GM12873 (cell line): ENCODE measurements at regions not wholly inside any gene's neighbourhood (a gene's known extent, or its start where the extent isn't known, plus 50 kb on each side); places are given as distances from the start of the nearest gene placed in this dataset.

Experiments used
- TF ChIP-seq, protein P1 (sequence below): IDR thresholded peaks from 2 replicates; pipeline ENCODE4 v1.5.1; 2012; ENCODE audit warnings: low read depth, mild to moderate bottlenecking, moderate library complexity, low read length, control low read depth; ENCODE audit not compliant: insufficient read depth; ENCODE audit errors: missing control alignments

DNA sequence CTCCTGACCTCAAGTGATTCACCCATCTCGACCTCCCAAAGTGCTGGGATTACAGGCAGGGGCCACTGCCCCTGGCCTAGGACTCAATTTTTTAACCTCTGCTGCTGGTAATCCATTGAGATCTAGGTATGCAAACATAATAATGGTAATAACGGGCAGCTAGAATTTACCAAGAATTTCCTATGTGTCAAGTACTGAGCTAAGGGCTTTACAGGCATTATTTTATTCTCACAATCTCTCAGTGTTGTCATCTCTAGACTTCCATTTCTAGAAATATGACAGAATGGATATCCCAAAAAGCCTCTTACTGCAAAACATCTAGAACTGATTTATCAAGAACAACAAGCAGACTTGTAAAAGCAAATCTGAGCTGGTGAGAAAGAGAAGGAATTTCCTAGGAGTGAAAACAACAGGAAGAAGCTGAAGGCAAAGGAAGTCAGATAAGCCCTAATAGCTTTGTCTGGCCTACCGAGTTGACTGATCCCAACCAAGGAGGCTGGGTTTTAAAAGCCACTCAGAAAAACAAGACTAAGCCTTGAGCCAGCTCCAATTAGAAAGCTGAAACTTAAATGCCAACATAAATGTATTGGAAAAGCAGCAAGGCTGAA, 70.6 kb downstream of the CCDC71L start:
- TF ChIP-seq, protein P1, sequence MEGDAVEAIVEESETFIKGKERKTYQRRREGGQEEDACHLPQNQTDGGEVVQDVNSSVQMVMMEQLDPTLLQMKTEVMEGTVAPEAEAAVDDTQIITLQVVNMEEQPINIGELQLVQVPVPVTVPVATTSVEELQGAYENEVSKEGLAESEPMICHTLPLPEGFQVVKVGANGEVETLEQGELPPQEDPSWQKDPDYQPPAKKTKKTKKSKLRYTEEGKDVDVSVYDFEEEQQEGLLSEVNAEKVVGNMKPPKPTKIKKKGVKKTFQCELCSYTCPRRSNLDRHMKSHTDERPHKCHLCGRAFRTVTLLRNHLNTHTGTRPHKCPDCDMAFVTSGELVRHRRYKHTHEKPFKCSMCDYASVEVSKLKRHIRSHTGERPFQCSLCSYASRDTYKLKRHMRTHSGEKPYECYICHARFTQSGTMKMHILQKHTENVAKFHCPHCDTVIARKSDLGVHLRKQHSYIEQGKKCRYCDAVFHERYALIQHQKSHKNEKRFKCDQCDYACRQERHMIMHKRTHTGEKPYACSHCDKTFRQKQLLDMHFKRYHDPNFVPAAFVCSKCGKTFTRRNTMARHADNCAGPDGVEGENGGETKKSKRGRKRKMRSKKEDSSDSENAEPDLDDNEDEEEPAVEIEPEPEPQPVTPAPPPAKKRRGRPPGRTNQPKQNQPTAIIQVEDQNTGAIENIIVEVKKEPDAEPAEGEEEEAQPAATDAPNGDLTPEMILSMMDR: no peak

DNA sequence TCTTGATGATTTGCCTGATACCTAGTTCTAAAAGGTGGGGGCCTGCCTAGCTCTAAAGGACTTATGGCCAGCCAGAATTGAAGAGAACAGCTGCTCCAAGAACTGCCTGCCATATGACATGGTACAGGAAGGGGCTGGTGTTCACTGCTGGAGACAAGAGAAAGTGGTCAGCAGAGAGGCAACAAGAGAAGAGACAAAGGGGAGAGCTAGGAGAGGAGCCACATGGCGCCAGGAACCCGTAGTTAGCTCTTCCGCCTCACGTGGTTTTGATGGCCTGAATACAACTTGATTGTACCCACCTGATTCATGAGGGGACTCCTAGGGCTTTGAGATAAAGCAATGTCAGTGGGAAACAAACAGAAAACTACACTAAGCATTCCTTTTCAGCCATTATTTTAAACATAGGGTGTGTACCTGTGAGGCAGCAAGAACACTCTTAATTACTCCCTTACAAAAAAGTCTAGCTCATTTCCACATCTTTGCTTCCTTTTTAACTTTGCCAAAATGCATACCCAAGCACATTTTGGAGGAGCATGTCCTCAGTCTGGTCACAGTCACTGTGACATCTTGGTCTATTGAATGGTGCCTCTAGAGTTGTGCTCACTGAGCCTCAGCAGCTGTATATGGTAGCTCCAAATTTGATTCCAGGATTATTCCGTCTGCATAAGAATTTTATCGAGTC, 71.6 kb downstream of the CCDC71L start:
- TF ChIP-seq, protein P1: no peak

DNA sequence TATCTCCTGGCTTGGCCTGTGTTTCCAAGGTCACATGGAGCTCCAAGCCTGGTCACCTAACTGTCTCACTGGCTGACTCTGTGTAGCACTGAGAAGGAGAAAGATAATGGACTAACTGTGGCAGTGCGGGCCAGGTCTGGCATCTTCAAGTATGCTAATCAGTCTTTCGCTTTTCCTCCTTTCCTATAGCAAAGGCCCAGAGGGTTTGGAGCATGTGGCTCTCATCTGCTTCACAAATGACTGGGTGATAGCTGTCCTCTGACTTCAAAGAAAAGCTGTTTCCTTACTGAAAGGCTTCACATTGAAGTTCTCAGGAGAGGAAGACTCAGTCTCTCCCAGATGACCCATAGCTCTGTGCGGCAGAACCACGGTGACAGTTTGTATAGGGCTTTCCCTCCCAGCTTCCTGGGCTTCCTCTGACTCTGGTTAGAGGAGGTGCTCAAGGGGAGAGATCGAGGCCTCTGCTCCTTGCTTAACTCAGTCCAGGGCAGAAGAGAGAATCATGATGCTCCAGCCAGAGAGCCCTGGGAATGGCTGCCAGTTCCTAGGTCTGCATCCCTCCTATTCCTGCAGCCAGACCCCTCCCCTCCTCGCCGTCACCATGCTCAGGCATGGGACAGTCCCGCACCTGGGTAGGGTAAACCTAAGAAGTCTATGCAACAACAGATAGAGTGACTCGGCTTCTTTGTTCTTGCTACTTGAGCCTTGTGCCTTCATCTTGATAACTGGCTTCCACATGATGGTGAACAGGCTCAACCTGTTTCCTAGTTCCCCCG, 72.3 kb downstream of the CCDC71L start:
- TF ChIP-seq, protein P1: no peak

DNA sequence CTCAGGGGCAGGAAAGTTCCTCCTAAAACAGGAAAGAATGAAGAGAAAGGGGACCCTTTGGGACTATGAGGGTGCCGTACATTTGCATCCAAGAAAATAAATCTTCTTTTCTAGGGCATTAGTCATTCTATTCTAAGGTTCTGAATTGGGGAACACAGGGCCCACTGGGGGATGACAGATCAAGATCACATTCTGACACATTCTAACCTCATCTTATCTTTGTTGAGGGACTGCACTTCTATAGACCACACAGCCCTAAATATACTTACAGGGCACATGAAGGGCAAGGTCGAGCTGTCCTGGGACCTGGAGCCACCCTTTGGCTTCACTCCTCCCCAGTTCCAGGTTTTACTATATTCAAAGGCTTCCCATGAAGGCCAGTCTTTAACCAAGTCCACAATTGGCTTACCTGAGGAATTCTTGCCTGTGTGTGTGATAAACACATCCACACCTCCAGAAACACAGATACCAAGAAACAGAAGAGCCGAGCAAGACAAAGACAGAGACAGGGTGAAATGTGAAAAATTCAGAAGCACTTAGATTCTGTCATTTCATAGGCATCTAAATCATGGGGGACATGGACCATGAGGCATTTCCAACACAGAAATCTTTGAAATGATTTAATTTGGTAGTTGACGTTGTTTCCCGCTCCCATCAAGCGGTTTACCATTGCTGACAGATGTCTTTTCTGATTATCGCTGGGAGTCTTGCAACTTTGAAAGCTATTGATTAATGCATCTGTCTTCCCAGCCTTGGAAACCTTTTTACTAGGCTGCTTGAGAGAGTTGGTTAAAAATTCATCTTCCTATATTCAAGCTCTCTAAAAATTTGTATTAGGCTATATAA, 75.8 kb downstream of the CCDC71L start:
- TF ChIP-seq, protein P1: no peak

DNA sequence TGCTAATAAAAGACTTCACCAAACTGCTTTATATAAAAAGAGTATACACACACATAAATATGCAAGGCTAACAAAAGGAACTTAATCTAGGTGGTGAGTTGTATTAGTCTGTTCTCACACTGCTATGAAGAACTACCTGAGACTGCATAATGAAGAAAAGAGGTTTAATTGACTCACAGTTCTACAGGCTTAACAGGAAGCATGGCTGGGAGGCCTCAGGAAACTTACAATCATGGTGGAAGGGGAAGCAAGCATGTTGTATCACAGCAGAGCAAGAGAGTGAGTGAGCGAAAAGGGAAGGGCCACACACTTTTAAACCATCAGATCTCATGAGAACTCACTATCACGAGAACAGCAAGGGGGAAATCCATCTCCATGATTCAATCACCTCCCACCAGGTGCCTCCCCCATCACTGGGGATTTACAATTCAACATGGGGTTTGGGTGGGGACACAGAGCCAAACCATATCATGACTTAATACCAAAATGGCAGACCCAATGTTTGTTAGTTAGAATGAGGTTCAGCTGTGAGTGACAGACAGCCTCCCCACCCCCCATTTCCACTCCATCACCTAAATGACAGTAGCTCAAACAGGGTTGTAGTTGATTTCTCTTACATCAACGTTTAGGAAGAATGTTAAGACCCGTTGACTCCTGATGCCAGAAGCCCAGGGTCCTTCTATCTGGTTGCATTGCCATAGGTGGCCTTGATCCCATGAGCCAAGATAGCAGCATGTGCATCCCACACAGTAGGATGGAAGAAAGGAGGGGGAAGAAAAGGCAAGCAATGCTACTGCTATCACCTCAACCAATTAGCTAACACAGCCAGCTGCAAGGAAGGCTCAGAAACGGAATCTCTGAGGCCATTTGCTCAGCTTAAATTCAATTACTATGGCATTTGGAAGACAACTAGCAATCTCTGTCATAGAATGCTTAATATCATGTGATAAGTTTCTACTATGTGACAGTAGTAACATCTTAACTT, 77.0 kb downstream of the CCDC71L start:
- TF ChIP-seq, protein P1: no peak

DNA sequence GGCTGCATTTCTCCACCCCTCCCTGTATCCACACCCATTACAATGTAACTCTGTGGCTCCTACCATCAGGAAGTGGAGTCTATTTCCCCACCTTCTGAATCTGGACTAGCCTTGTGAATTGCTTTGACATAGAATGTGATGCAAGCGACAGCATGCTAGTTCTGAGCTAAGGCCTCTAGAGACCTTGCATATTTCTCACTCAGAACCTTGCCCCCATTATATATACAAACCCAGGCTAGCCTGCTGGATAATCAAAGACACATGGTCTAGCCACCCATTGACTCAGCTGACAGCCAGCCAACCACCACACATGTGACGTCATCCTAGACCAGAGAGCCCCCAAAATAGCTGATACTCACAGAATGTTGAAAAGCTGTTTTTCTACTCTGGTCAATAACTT, 77.9 kb downstream of the CCDC71L start:
- TF ChIP-seq, protein P1: no peak
